ENCODE measurements at regions not wholly inside any gene's neighbourhood (a gene's known extent, or its start where the extent isn't known, plus 50 kb on each side); places are given as distances from the start of the nearest gene placed in this dataset.

- Histone ChIP-seq H3K36me3 (no peaks in the 10 kb centered on the region), H3K4me3 (no peak overlapping the region), H3K4me1 (no peaks in the 10 kb centered on the region), H3K27me3 (no peaks in the 10 kb centered on the region), H3K9me3 (no peaks in the 10 kb centered on the region), H3K27ac (replicated peaks in 1 of 4) (no peak overlapping the region)
- no peak for DNase-seq (ENCODE audit: extremely low spot score)
- TF ChIP-seq CTCF (IDR thresholded peaks at IDR 0.05) = no peak
- no peak for TF ChIP-seq POLR2A (IDR thresholded peaks at IDR 0.05; ENCODE audit: low read depth)
- TF ChIP-seq POLR2AphosphoS5 (IDR thresholded peaks at IDR 0.05) = no peak
- no peak for TF ChIP-seq EP300 (IDR thresholded peaks at IDR 0.05)
- WGBS = 87% methylated on average over 5 of the region's 5 CpGs
- intact Hi-C loops (cut with DNase I) = no loop called here
These were observed 1922.3 kb upstream of the PCDH20 start for GRCh38 chr13:63337921-63338320.

GRCh38 chr13:63337041-63337440, 1921.4 kb upstream of the PCDH20 start:
- Histone ChIP-seq H3K27me3 (no peaks in the 10 kb centered on the region), H3K27ac (replicated peaks in 1 of 4) (no peak overlapping the region), H3K36me3 (no peaks in the 10 kb centered on the region), H3K4me3 (no peak overlapping the region), H3K4me1 (no peaks in the 10 kb centered on the region), H3K9me3 (no peaks in the 10 kb centered on the region)
- DNase-seq (ENCODE audit: extremely low spot score) = no peak
- TF ChIP-seq POLR2A (IDR thresholded peaks at IDR 0.05; ENCODE audit: low read depth) (no peak), EP300 (IDR thresholded peaks at IDR 0.05) (no peak), CTCF (IDR thresholded peaks at IDR 0.05) (no peak), POLR2AphosphoS5 (IDR thresholded peaks at IDR 0.05) (no peak)
- WGBS = 60% methylated on average over 3 of the region's 4 CpGs
- intact Hi-C loops (cut with DNase I) = no loop called here

GRCh38 chr13:63336549-63336948, 1920.9 kb upstream of the PCDH20 start:
- WGBS = 86% methylated on average over 1 of the region's 1 CpG
- no peaks in the 10 kb centered on the region for H3K9me3 ChIP-seq

GRCh38 chr13:63327584-63327983, 1911.9 kb upstream of the PCDH20 start:
- H3K27me3 ChIP-seq = no peaks in the 10 kb centered on the region
- no peaks in the 10 kb centered on the region for H3K36me3 ChIP-seq
- intact Hi-C loops (cut with DNase I) = no loop called here
- H3K27ac ChIP-seq (replicated peaks in 1 of 4) = no peak overlapping the region
- TF ChIP-seq POLR2A (IDR thresholded peaks at IDR 0.05; ENCODE audit: low read depth) = no peak
- TF ChIP-seq EP300 (IDR thresholded peaks at IDR 0.05) = no peak
- TF ChIP-seq POLR2AphosphoS5 (IDR thresholded peaks at IDR 0.05) = no peak
- TF ChIP-seq CTCF (IDR thresholded peaks at IDR 0.05) = no peak
- 86% methylated on average over 1 of the region's 1 CpG for WGBS
- DNase-seq (ENCODE audit: extremely low spot score) = no peak
- H3K4me3 ChIP-seq = no peak overlapping the region
- no peaks in the 10 kb centered on the region for H3K9me3 ChIP-seq
- no peaks in the 10 kb centered on the region for H3K4me1 ChIP-seq

More at GRCh38 chr13:63336549-63336948, 1920.9 kb upstream of the PCDH20 start:
- no peaks in the 10 kb centered on the region for H3K27me3 ChIP-seq
- TF ChIP-seq POLR2A (IDR thresholded peaks at IDR 0.05; ENCODE audit: low read depth) (no peak), POLR2AphosphoS5 (IDR thresholded peaks at IDR 0.05) (no peak), EP300 (IDR thresholded peaks at IDR 0.05) (no peak), CTCF (IDR thresholded peaks at IDR 0.05) (no peak)
- H3K36me3 ChIP-seq = no peaks in the 10 kb centered on the region
- intact Hi-C loops (cut with DNase I) = no loop called here
- no peak overlapping the region for H3K4me3 ChIP-seq
- H3K27ac ChIP-seq (replicated peaks in 1 of 4) = no peak overlapping the region
- no peak for DNase-seq (ENCODE audit: extremely low spot score)
- H3K4me1 ChIP-seq = no peaks in the 10 kb centered on the region

- WGBS = 38% methylated on average over 2 of the region's 2 CpGs
- no peaks in the 10 kb centered on the region for H3K27me3 ChIP-seq
- no peaks in the 10 kb centered on the region for H3K4me1 ChIP-seq
- TF ChIP-seq POLR2A (IDR thresholded peaks at IDR 0.05; ENCODE audit: low read depth) (no peak), EP300 (IDR thresholded peaks at IDR 0.05) (no peak), POLR2AphosphoS5 (IDR thresholded peaks at IDR 0.05) (no peak), CTCF (IDR thresholded peaks at IDR 0.05) (no peak)
- DNase-seq (ENCODE audit: extremely low spot score) = no peak
- intact Hi-C loops (cut with DNase I) = no loop called here
- H3K4me3 ChIP-seq = no peak overlapping the region
- no peaks in the 10 kb centered on the region for H3K9me3 ChIP-seq
- no peaks in the 10 kb centered on the region for H3K36me3 ChIP-seq
- H3K27ac ChIP-seq (replicated peaks in 1 of 4) = no peak overlapping the region
These were observed 1907.8 kb upstream of the PCDH20 start for GRCh38 chr13:63323441-63323840.

Measured in esophagus muscularis mucosa (tissue), 4 donors.